HUES48 (cell line): ENCODE measurements at regions not wholly inside any gene's neighbourhood (a gene's known extent, or its start where the extent isn't known, plus 50 kb on each side); places are given as distances from the start of the nearest gene placed in this dataset.
"Not testable (repeated sequence)": the region's sequence is repeated elsewhere in the genome, so short reads cannot be mapped to it uniquely, and the experiment has no call there.

ENCODE experiments used
- H3K27ac ChIP-seq: one replicate; pipeline ENCODE4 v1.7.0; 2013; ENCODE audit warnings: low read depth, low read length, inconsistent platforms
- H3K27me3 ChIP-seq: 2 replicates; pipeline ENCODE4 v1.6.1; 2013; ENCODE audit warnings: mild to moderate bottlenecking, low read length; ENCODE audit not compliant: control insufficient read depth, insufficient read depth
- H3K36me3 ChIP-seq: 2 replicates; pipeline ENCODE4 v1.6.1; 2013; ENCODE audit warnings: low read length; ENCODE audit not compliant: control insufficient read depth, insufficient read depth
- H3K4me1 ChIP-seq: 2 replicates; pipeline ENCODE4 v1.6.1; 2013; ENCODE audit warnings: mild to moderate bottlenecking, low read length; ENCODE audit not compliant: control insufficient read depth, insufficient read depth
- H3K4me3 ChIP-seq: 2 replicates; pipeline ENCODE4 v1.5.1; 2013; ENCODE audit warnings: mild to moderate bottlenecking, low read depth, low read length
- H3K9ac ChIP-seq: 2 replicates; pipeline ENCODE4 v1.6.1; 2013; ENCODE audit warnings: mild to moderate bottlenecking, low read depth, low read length, moderate library complexity
- H3K9me3 ChIP-seq: 2 replicates; pipeline ENCODE4 v1.6.1; 2013; ENCODE audit warnings: low read length; ENCODE audit not compliant: control insufficient read depth, insufficient read depth

DNA sequence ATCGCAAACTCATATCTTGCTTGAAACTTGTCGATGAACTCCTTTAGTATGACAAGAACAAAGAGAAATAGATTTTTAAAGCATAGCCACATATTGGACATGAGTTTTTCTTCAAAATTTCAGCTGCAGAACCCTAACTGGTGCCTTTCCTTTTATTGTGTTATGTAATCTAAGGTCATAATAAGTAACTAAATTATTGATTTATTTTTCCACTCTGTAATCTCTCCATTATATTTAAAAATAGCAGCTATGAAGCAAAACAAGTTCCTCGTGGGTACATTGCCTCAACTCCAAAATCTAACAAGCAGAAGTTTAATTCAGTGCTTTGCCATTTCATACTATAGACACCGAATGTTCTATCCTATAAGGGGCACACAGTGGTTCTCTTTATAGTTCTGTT lies 159.2 kb upstream of the PRSS1 start:
- Histone ChIP-seq H3K27ac (no peak overlapping the region), H3K4me1 (no peaks in the 10 kb centered on the region)

GRCh38 chr7:142587578-142588191 lies 161.6 kb upstream of the PRSS1 start:
- H3K27me3 ChIP-seq = no peaks in the 10 kb centered on the region
- H3K27ac ChIP-seq = no peak overlapping the region
- H3K36me3 ChIP-seq = no peaks in the 10 kb centered on the region
- H3K9me3 ChIP-seq = no peaks in the 10 kb centered on the region
- no peak overlapping the region for H3K4me3 ChIP-seq
- peaks cover 9% of the 10 kb centered on the region for H3K4me1 ChIP-seq
- H3K9ac ChIP-seq = no peak overlapping the region

More for the DNA sequence above, 159.2 kb upstream of the PRSS1 start:
- Histone ChIP-seq H3K36me3 (no peaks in the 10 kb centered on the region), H3K9me3 (no peaks in the 10 kb centered on the region), H3K27me3 (no peaks in the 10 kb centered on the region), H3K4me3 (no peak overlapping the region), H3K9ac (no peak overlapping the region)

DNA sequence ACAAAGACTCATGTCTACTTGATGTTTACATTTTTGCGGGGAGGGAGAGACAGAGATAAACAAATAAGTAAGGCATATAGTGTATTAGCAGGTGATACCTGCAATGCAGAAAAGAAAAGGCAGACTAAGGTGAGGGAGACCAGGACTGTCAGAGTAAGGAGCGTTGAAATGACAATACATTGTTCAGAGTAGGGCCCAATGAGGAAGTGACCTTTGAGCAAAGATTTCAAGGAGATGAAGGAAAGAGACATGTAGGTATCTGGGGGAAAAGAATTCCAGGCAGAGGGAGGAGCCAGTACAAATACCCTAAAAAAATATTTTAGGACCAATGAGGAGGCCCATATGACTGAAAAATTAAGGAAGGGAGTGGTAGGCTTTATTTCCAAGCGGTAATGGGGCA lies 162.7 kb upstream of the PRSS1 start:
- H3K4me1 ChIP-seq = peaks cover 9% of the 10 kb centered on the region
- no peak overlapping the region for H3K27ac ChIP-seq
- H3K27me3 ChIP-seq = no peaks in the 10 kb centered on the region
- no peaks in the 10 kb centered on the region for H3K36me3 ChIP-seq
- H3K9me3 ChIP-seq = no peaks in the 10 kb centered on the region
- H3K9ac ChIP-seq = no peak overlapping the region
- no peak overlapping the region for H3K4me3 ChIP-seq

DNA sequence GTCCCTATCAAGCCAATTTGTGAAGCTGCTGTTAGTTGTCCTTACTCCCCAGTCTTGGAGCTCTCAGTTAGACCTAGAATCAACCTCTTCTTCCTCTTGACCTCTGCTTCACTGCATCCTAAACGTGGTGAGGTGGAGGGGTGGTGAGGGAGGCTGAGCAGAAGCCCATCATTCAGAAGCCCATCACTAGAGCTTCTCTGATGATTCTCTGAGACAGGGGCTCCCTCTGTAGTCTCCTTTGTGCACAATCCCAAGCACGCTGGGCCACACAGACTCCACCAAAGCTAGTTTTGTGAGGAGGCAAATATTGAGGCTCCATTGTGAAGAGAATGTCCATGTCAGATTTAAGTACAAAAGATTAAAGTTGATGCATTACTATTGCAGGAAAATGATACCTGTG lies 163.8 kb upstream of the PRSS1 start:
- Histone ChIP-seq H3K4me1 (peaks cover 9% of the 10 kb centered on the region), H3K27ac (no peak overlapping the region), H3K27me3 (no peaks in the 10 kb centered on the region), H3K9me3 (no peaks in the 10 kb centered on the region), H3K9ac (no peak overlapping the region), H3K4me3 (no peak overlapping the region), H3K36me3 (no peaks in the 10 kb centered on the region)

DNA sequence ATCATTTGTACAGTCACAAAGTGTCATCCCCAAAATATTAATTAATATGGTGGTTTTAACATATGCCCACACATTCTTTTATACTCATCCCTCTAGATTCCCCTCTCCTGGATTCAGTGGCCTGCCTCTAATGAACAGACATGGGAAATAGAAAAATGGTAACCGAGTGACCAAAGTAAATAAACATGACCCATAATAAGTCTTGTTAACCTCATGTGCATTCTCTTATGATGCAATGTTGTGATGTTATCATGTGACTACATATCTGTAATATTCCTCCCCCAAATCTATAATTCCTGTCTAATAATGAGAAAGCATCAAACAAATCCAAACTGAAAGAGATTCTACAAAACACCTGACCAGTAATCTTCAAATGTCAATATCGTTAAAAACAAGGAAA lies 164.5 kb upstream of the PRSS1 start:
- H3K36me3 ChIP-seq = no peaks in the 10 kb centered on the region
- H3K9me3 ChIP-seq = no peaks in the 10 kb centered on the region
- H3K4me1 ChIP-seq = peaks cover 9% of the 10 kb centered on the region
- no peaks in the 10 kb centered on the region for H3K27me3 ChIP-seq
- H3K27ac ChIP-seq = no peak overlapping the region
- no peak overlapping the region for H3K4me3 ChIP-seq
- H3K9ac ChIP-seq = no peak overlapping the region

DNA sequence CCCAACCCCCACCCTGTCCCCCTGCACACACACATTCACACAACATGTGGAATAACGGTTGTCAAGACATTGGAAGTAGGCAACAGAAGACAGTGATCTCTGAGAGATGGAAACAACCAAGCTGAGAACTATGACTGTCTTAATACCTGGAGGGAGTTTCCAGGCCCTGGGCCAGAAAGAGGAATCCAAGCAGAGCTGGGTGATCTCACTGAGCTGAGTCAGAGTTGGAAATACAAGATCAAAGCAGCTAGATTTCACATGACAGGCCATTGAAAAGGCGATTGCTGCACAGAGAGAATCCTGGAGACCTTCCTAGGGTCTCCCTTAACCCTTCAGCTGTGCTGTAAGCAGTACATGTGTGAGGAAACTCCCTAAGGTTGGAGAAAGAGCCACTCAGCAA lies 165.8 kb upstream of the PRSS1 start:
- no peak overlapping the region for H3K9ac ChIP-seq
- H3K27me3 ChIP-seq = no peaks in the 10 kb centered on the region
- H3K4me1 ChIP-seq = peaks cover 9% of the 10 kb centered on the region
- H3K27ac ChIP-seq = peak overlapping the region; percentile 84
- H3K9me3 ChIP-seq = no peaks in the 10 kb centered on the region
- H3K4me3 ChIP-seq = no peak overlapping the region
- H3K36me3 ChIP-seq = no peaks in the 10 kb centered on the region

GRCh38 chr7:142582351-142582750 lies 166.9 kb upstream of the PRSS1 start:
- Histone ChIP-seq H3K27ac (no peak overlapping the region), H3K9me3 (no peaks in the 10 kb centered on the region), H3K4me1 (peaks cover 9% of the 10 kb centered on the region), H3K27me3 (no peaks in the 10 kb centered on the region), H3K4me3 (no peak overlapping the region), H3K9ac (no peak overlapping the region), H3K36me3 (no peaks in the 10 kb centered on the region)

DNA sequence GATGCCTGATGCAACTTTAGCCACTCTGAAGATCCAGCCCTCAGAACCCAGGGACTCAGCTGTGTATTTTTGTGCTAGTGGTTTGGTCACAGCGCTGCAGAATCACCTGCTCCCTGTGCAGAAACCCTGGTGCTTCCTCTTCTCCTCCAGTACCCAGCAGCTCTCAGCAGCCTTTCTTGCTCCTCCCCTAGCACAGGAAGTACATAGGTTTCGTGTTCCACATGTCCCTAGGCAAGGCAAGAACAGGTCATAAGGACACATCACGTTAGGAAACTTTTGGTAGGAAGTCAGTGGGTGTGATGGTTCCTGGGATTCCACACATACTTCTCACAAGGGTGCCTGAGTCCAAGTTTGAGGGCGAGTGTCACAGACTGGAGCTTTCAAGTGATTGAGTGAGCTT lies 167.9 kb upstream of the PRSS1 start:
- Histone ChIP-seq H3K4me3 (no peak overlapping the region), H3K27ac (no peak overlapping the region), H3K36me3 (no peaks in the 10 kb centered on the region), H3K9me3 (no peaks in the 10 kb centered on the region), H3K4me1 (peaks cover 9% of the 10 kb centered on the region), H3K27me3 (no peaks in the 10 kb centered on the region), H3K9ac (no peak overlapping the region)

GRCh38 chr7:142579946-142580345 lies 169.3 kb upstream of the PRSS1 start:
- Histone ChIP-seq H3K27me3 (no peaks in the 10 kb centered on the region), H3K4me3 (no peak overlapping the region), H3K9me3 (no peaks in the 10 kb centered on the region), H3K36me3 (no peaks in the 10 kb centered on the region), H3K4me1 (peaks cover 9% of the 10 kb centered on the region), H3K9ac (no peak overlapping the region), H3K27ac (no peak overlapping the region)

- not testable (repeated sequence) for H3K9ac ChIP-seq, H3K4me3 ChIP-seq, H3K27me3 ChIP-seq, H3K4me1 ChIP-seq, H3K27ac ChIP-seq, H3K9me3 ChIP-seq, H3K36me3 ChIP-seq
Measured at GRCh38 chr7:142575351-142575750, 173.9 kb upstream of the PRSS1 start.

DNA sequence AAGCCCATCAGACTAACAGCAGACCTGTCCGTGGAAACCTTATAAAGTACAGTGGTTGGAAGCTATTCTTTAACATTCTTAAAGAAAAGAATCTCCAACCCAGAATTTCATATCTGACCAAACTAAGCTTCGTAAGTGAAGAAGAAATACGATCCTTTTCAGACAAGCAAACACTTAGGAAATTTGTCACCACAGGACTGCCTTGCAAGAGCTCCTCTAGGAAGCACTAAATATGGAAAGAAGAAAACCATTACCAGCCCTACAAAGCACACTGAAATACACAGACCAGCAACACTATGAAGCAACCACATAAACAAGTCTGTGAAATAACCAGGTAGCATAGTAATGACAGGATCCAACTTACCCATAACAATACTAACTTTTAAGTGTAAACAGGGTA lies 177.7 kb upstream of the PRSS1 start:
- Histone ChIP-seq H3K36me3 (no peaks in the 10 kb centered on the region), H3K27me3 (no peaks in the 10 kb centered on the region), H3K27ac (no peak overlapping the region)

DNA sequence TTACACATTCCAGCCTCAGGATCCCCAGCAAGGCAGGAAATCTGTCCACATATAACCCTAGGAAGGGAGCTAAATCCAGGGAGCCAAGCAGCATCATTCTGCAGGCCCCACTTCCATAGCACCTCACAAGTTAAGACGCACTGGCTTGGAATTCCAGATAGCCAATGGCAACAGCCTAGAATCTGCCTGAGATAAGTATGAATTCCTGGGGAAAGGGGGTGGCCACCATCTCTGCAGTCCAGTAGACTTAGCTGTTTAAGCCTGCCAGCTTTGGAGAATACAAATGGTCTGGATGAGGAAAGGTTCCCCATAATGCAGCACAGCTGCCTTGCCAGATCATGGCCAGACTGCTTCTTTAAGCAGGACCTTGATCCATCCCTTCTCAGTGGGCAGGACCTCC lies 179.4 kb upstream of the PRSS1 start:
- Histone ChIP-seq H3K4me1 (no peaks in the 10 kb centered on the region), H3K27ac (no peak overlapping the region), H3K4me3 (no peak overlapping the region), H3K27me3 (no peaks in the 10 kb centered on the region), H3K9ac (no peak overlapping the region), H3K9me3 (peaks cover 2% of the 10 kb centered on the region; the same call in 1 of the 2 replicates), H3K36me3 (no peaks in the 10 kb centered on the region)

More for the DNA sequence above, 177.7 kb upstream of the PRSS1 start:
- no peaks in the 10 kb centered on the region for H3K4me1 ChIP-seq
- peaks cover 2% of the 10 kb centered on the region; the same call in 1 of the 2 replicates for H3K9me3 ChIP-seq
- H3K4me3 ChIP-seq = no peak overlapping the region
- H3K9ac ChIP-seq = no peak overlapping the region
